Liver (tissue), 8 donors: ENCODE measurements at regions not wholly inside any gene's neighbourhood (a gene's known extent, or its start where the extent isn't known, plus 50 kb on each side); places are given as distances from the start of the nearest gene placed in this dataset.

ENCODE experiments used
- DNase-seq: peaks from one replicate; pipeline ENCODE4 v3.0.0-alpha.2; 2017; ENCODE audit warnings: low spot score
- H3K27ac ChIP-seq, 2 donors: one replicate each; pipeline ENCODE4 v1.7.0; 2013; ENCODE audit warnings: inconsistent platforms in 2 of 2, low read length in 2 of 2, control low read depth in 1 of 2, low read depth in 1 of 2, mild to moderate bottlenecking in 1 of 2
- H3K27me3 ChIP-seq, 4 donors: one replicate each; pipeline versions ENCODE4 v1.6.1 to v1.7.0; 2013; ENCODE audit warnings: low read length in 3 of 4, inconsistent platforms in 1 of 4, mild to moderate bottlenecking in 1 of 4, moderate library complexity in 1 of 4; ENCODE audit not compliant: control insufficient read depth in 4 of 4, insufficient read depth in 4 of 4
- H3K36me3 ChIP-seq, 4 donors: one replicate each; pipeline versions ENCODE4 v1.6.1 to v1.7.0; 2013; ENCODE audit warnings: low read length in 3 of 4, mild to moderate bottlenecking in 3 of 4, low read depth in 1 of 4, moderate library complexity in 1 of 4; ENCODE audit not compliant: control insufficient read depth in 4 of 4, insufficient read depth in 3 of 4
- H3K4me1 ChIP-seq, 4 donors: one replicate each; pipeline versions ENCODE4 v1.6.1 to v1.7.0; 2013; ENCODE audit warnings: low read length in 3 of 4, mild to moderate bottlenecking in 3 of 4, moderate library complexity in 1 of 4; ENCODE audit not compliant: control insufficient read depth in 4 of 4, insufficient read depth in 4 of 4
- H3K4me3 ChIP-seq, 3 donors: one replicate each; pipeline versions ENCODE4 v1.6.1 to v1.7.0; 2013; ENCODE audit warnings: low read length in 3 of 3, control low read depth in 1 of 3, low read depth in 1 of 3, mild to moderate bottlenecking in 1 of 3
- H3K9ac ChIP-seq, 2 donors: one replicate each; pipeline ENCODE4 v1.7.0; 2013; ENCODE audit warnings: low read length in 2 of 2, mild to moderate bottlenecking in 2 of 2, moderate library complexity in 2 of 2, control low read depth in 1 of 2, low read depth in 1 of 2
- H3K9me3 ChIP-seq, 4 donors: one replicate each; pipeline versions ENCODE4 v1.6.1 to v1.7.0; 2013; ENCODE audit warnings: low read length in 3 of 4; ENCODE audit not compliant: control insufficient read depth in 4 of 4
- CTCF ChIP-seq: fragments of 150-350 bp; IDR thresholded peaks from 2 replicates; pipeline ENCODE4 v1.5.1; 2017; ENCODE audit warnings: improper control_type of control experiment, low read depth, low read length; ENCODE audit not compliant: missing input control
- EGR1 ChIP-seq, 2 donors: IDR thresholded peaks; 2 replicates each; pipeline ENCODE4 v1.6.1; 2016 to 2018; ENCODE audit warnings: antibody characterized with exemption in 2 of 2, low read depth in 2 of 2
- FOXA1 ChIP-seq: IDR thresholded peaks from 2 replicates; pipeline ENCODE4 v1.6.1; 2016; ENCODE audit warnings: antibody characterized with exemption
- FOXA2 ChIP-seq: IDR thresholded peaks from 2 replicates; pipeline ENCODE4 v1.6.1; 2016; ENCODE audit warnings: antibody characterized with exemption
- GABPA ChIP-seq, 2 donors: IDR thresholded peaks in 1 of 2; conservative IDR thresholded peaks in 1 of 2; 2 replicates each; pipeline ENCODE4 v1.6.1; 2016; ENCODE audit warnings: antibody characterized with exemption in 2 of 2, mild to moderate bottlenecking in 1 of 2, moderate library complexity in 1 of 2
- HNF4A ChIP-seq, 2 donors: conservative IDR thresholded peaks; 2 replicates each; pipeline ENCODE4 v1.6.1; 2016; ENCODE audit warnings: antibody characterized with exemption in 2 of 2, mild to moderate bottlenecking in 2 of 2
- HNF4G ChIP-seq: IDR thresholded peaks from 2 replicates; pipeline ENCODE4 v1.6.1; 2016; ENCODE audit warnings: antibody characterized with exemption
- JUND ChIP-seq, 2 donors: IDR thresholded peaks; 2 replicates each; pipeline ENCODE4 v1.6.1; 2016; ENCODE audit warnings: antibody characterized with exemption in 2 of 2
- MAX ChIP-seq: IDR thresholded peaks from 2 replicates; pipeline ENCODE4 v1.6.1; 2016; ENCODE audit warnings: antibody characterized with exemption
- NR2F2 ChIP-seq: IDR thresholded peaks from 2 replicates; pipeline ENCODE4 v1.6.1; 2016; ENCODE audit warnings: antibody characterized with exemption
- RAD21 ChIP-seq, 2 donors: IDR thresholded peaks; 2 replicates each; pipeline ENCODE4 v1.6.1; 2016; ENCODE audit warnings: antibody characterized with exemption in 2 of 2, mild to moderate bottlenecking in 2 of 2
- REST ChIP-seq: IDR thresholded peaks from 2 replicates; pipeline ENCODE4 v1.6.1; 2016; ENCODE audit warnings: antibody characterized with exemption, mild to moderate bottlenecking
- RXRA ChIP-seq, 2 donors: IDR thresholded peaks; 2 replicates each; pipeline ENCODE4 v1.6.1; 2017 to 2018; ENCODE audit warnings: antibody characterized with exemption in 2 of 2, mild to moderate bottlenecking in 1 of 2
- SP1 ChIP-seq: IDR thresholded peaks from 2 replicates; pipeline ENCODE4 v1.6.1; 2018; ENCODE audit warnings: antibody characterized with exemption, mild to moderate bottlenecking
- TAF1 ChIP-seq: conservative IDR thresholded peaks from 2 replicates; pipeline ENCODE4 v1.6.1; 2016; ENCODE audit warnings: antibody characterized with exemption, mild to moderate bottlenecking
- ZBTB33 ChIP-seq: IDR thresholded peaks from 2 replicates; pipeline ENCODE4 v1.6.1; 2016; ENCODE audit warnings: antibody characterized with exemption
- WGBS: extraction: QIAGEN DNeasy Blood & Tissue Kit; methylation state at CpG from one replicate; pipeline ENCODE4 v1.1.7; 2013; 5-methylcytosine and 5-hydroxymethylcytosine counted together
- donor health status: healthy.
- donor health status: healthy.
- donor health status: healthy.
- donor health status: healthy.
- donor health status: healthy.

GRCh38 chr6:141764388-141764787 is 368.3 kb upstream of the GJE1 start:
- Histone ChIP-seq H3K9me3 (no peaks in the 10 kb centered on the region), H3K36me3 (no peaks in the 10 kb centered on the region), H3K4me1 (no peaks in the 10 kb centered on the region), H3K9ac (no peak overlapping the region), H3K4me3 (no peak overlapping the region), H3K27ac (no peak overlapping the region), H3K27me3 (no peaks in the 10 kb centered on the region)
- TF ChIP-seq FOXA2, result no peak
- no peak for TF ChIP-seq GABPA (IDR thresholded peaks at IDR 0.05 in 1 of 2, conservative IDR thresholded peaks at IDR 0.05 in 1 of 2)
- TF ChIP-seq MAX, result no peak
- no peak for TF ChIP-seq REST
- TF ChIP-seq NR2F2, result no peak
- TF ChIP-seq RAD21 (IDR thresholded peaks at IDR 0.05), result no peak
- TF ChIP-seq HNF4G, result no peak
- TF ChIP-seq EGR1 (IDR thresholded peaks at IDR 0.05; ENCODE audit: low read depth in 2 of 2), result no peak
- TF ChIP-seq CTCF, result no peak
- TF ChIP-seq TAF1, result no peak
- TF ChIP-seq ZBTB33, result no peak
- TF ChIP-seq HNF4A (conservative IDR thresholded peaks at IDR 0.05), result no peak
- no peak for TF ChIP-seq SP1
- no peak for DNase-seq

- Histone ChIP-seq H3K27me3 (no peaks in the 10 kb centered on the region), H3K27ac (no peak overlapping the region), H3K9ac (no peak overlapping the region), H3K36me3 (no peaks in the 10 kb centered on the region), H3K4me3 (no peak overlapping the region), H3K9me3 (no peaks in the 10 kb centered on the region), H3K4me1 (no peaks in the 10 kb centered on the region)
- no peak for DNase-seq
- 76% methylated on average over 3 of the region's 3 CpGs for WGBS
- no peak for TF ChIP-seq ZBTB33
- TF ChIP-seq FOXA1, result no peak
- no peak for TF ChIP-seq HNF4G
- TF ChIP-seq JUND (IDR thresholded peaks at IDR 0.05), result no peak
- TF ChIP-seq RXRA (IDR thresholded peaks at IDR 0.05), result no peak
Observed at GRCh38 chr6:141758430-141758829, 374.3 kb upstream of the GJE1 start.
